H1 (cell line): ENCODE measurements at regions not wholly inside any gene's neighbourhood (a gene's known extent, or its start where the extent isn't known, plus 50 kb on each side); places are given as distances from the start of the nearest gene placed in this dataset.

Experiments
- CTCF ChIA-PET: fragments of 300-600 bp; sonication (Branson Sonifier 250); formaldehyde crosslinking; loops from one replicate; lab custom pipeline; 2021; ENCODE audit not compliant: partially characterized antibody; lab: Charles Lee
- POLR2A ChIA-PET: fragments of 300-600 bp; sonication (Branson Sonifier 250); formaldehyde crosslinking; loops from one replicate; lab custom pipeline; 2021; ENCODE audit warnings: inconsistent platforms; ENCODE audit not compliant: partially characterized antibody; lab: Charles Lee
- DNase-seq, 2 experiments: peaks; one replicate each; pipeline versions ENCODE4 v3.0.0 to v3.0.0-alpha.2; 2010 to 2022; ENCODE audit warnings: low spot score in 2 of 2, low read depth in 1 of 2, mixed read lengths in 1 of 2
- FAIRE-seq: peaks from 2 replicates; lab custom pipeline; 2011; peaks lifted over from hg19 to GRCh38; lab: Jason Lieb, UNC
- H2AFZ ChIP-seq: 2 replicates; pipeline ENCODE4 v1.8.1; 2012; ENCODE audit warnings: low read length, inconsistent platforms
- H2AK5ac ChIP-seq: 2 replicates; pipeline ENCODE4 v1.6.1; 2013; ENCODE audit warnings: low read depth, low read length
- H2BK120ac ChIP-seq: replicated peaks from 2 replicates; pipeline ENCODE3; 2013; ENCODE audit warnings: low read depth, low read length, inconsistent platforms
- H2BK12ac ChIP-seq: 2 replicates; pipeline ENCODE4 v1.6.1; 2013; ENCODE audit warnings: low read depth, low read length
- H2BK15ac ChIP-seq: 2 replicates; pipeline ENCODE4 v1.6.1; 2013; ENCODE audit warnings: low read length
- H2BK20ac ChIP-seq: 2 replicates; pipeline ENCODE4 v1.6.1; 2013; ENCODE audit warnings: low read length
- H2BK5ac ChIP-seq: 2 replicates; pipeline ENCODE4 v1.6.1; 2013; ENCODE audit warnings: low read depth, low read length
- H3K14ac ChIP-seq: 2 replicates; pipeline ENCODE4 v1.6.1; 2013; ENCODE audit warnings: inconsistent platforms; ENCODE audit not compliant: insufficient read length
- H3K18ac ChIP-seq: 2 replicates; pipeline ENCODE4 v1.6.1; 2013; ENCODE audit warnings: low read length; ENCODE audit errors: extremely low read depth
- H3K23ac ChIP-seq: 2 replicates; pipeline ENCODE4 v1.6.1; 2013; ENCODE audit warnings: inconsistent platforms; ENCODE audit not compliant: insufficient read length
- H3K23me2 ChIP-seq: 2 replicates; pipeline ENCODE4 v1.6.1; 2013; ENCODE audit warnings: low read depth, low read length
- H3K27ac ChIP-seq: 2 replicates; pipeline ENCODE4 v1.6.1; 2011; ENCODE audit warnings: low read depth, low read length, inconsistent platforms
- H3K27me3 ChIP-seq, 4 experiments: replicated peaks in 1 of 4; 1 replicate in 1 of 4; 2 replicates in 3 of 4; pipeline versions ENCODE4 v1.6.1 to v1.8.1; 2011 to 2013; ENCODE audit warnings: low read length in 3 of 4, mild to moderate bottlenecking in 3 of 4, inconsistent platforms in 2 of 4, mixed read lengths in 2 of 4, moderate library complexity in 1 of 4; ENCODE audit not compliant: control insufficient read depth in 3 of 4, insufficient read depth in 3 of 4; ENCODE audit errors: extremely low read depth in 1 of 4
- H3K36me3 ChIP-seq, 4 experiments: 2 replicates each; pipeline versions ENCODE4 v1.6.1 to v1.8.1; 2011 to 2013; ENCODE audit warnings: mild to moderate bottlenecking in 4 of 4, low read length in 3 of 4, moderate library complexity in 2 of 4, control low read depth in 1 of 4, inconsistent platforms in 1 of 4; ENCODE audit not compliant: insufficient read depth in 4 of 4, control insufficient read depth in 2 of 4
- H3K4ac ChIP-seq: replicated peaks from 2 replicates; pipeline ENCODE3; 2013; ENCODE audit warnings: low read length, low read depth, mixed read lengths, inconsistent platforms; ENCODE audit not compliant: insufficient read length
- H3K4me1 ChIP-seq, 4 experiments: replicated peaks in 1 of 4; 1 replicate in 1 of 4; 2 replicates in 3 of 4; pipeline versions ENCODE4 v1.6.1 to v1.8.1; 2011 to 2013; ENCODE audit warnings: low read length in 3 of 4, inconsistent platforms in 2 of 4, mixed read lengths in 1 of 4; ENCODE audit not compliant: insufficient read depth in 4 of 4, control insufficient read depth in 3 of 4
- H3K4me2 ChIP-seq, 2 experiments: 2 replicates each; pipeline versions ENCODE4 v1.6.1 to v1.8.1; 2011 to 2013; ENCODE audit warnings: low read depth in 2 of 2, low read length in 2 of 2, control low read depth in 1 of 2, inconsistent platforms in 1 of 2, mild to moderate bottlenecking in 1 of 2; ENCODE audit not compliant: insufficient read depth in 1 of 2
- H3K4me3 ChIP-seq, 4 experiments: fragments of 200-600, 300-600 bp in 1 of 4; sonication (generic), shearing (Covaris generic), sonication (Bioruptor Twin) in 1 of 4; 2 replicates each; pipeline versions ENCODE4 v1.5.1 to v1.8.1; 2011 to 2016; ENCODE audit warnings: low read length in 4 of 4, low read depth in 3 of 4, control low read depth in 2 of 4, inconsistent platforms in 2 of 4, mild to moderate bottlenecking in 2 of 4, mixed read lengths in 1 of 4, moderate library complexity in 1 of 4; ENCODE audit not compliant: insufficient read depth in 2 of 4; ENCODE audit errors: extremely low read depth in 1 of 4
- H3K56ac ChIP-seq: replicated peaks from 2 replicates; pipeline ENCODE3; 2013; ENCODE audit warnings: low read depth, mild to moderate bottlenecking, mixed read lengths, low read length, inconsistent platforms; ENCODE audit not compliant: insufficient read length
- H3K79me1 ChIP-seq: 2 replicates; pipeline ENCODE4 v1.6.1; 2013; ENCODE audit warnings: low read depth, low read length, control low read depth
- H3K79me2 ChIP-seq, 2 experiments: 2 replicates each; pipeline versions ENCODE4 v1.6.1 to v1.8.1; 2012 to 2013; ENCODE audit warnings: low read length in 2 of 2, mild to moderate bottlenecking in 2 of 2, inconsistent platforms in 1 of 2; ENCODE audit not compliant: insufficient read depth in 2 of 2, control insufficient read depth in 1 of 2
- H3K9ac ChIP-seq, 4 experiments: replicated peaks in 1 of 4; 1 replicate in 1 of 4; 2 replicates in 3 of 4; pipeline versions ENCODE4 v1.6.1 to v1.8.1; 2011 to 2013; ENCODE audit warnings: low read depth in 3 of 4, low read length in 3 of 4, control low read depth in 2 of 4, mild to moderate bottlenecking in 2 of 4, moderate library complexity in 2 of 4, inconsistent platforms in 1 of 4; ENCODE audit errors: extremely low read depth in 1 of 4
- H3K9me3 ChIP-seq, 2 experiments: 2 replicates each; pipeline versions ENCODE4 v1.6.1 to v1.8.1; 2012 to 2013; ENCODE audit warnings: mild to moderate bottlenecking in 2 of 2, moderate library complexity in 2 of 2, control low read depth in 1 of 2, inconsistent platforms in 1 of 2, low read depth in 1 of 2, low read length in 1 of 2, mixed read lengths in 1 of 2; ENCODE audit not compliant: insufficient read depth in 2 of 2
- H4K20me1 ChIP-seq, 2 experiments: replicated peaks in 1 of 2; 2 replicates each; pipeline versions ENCODE3 to v1.8.1; 2011 to 2013; ENCODE audit warnings: inconsistent platforms in 2 of 2, low read length in 2 of 2, mild to moderate bottlenecking in 1 of 2; ENCODE audit not compliant: insufficient read depth in 2 of 2, control insufficient read depth in 1 of 2
- H4K5ac ChIP-seq: 2 replicates; pipeline ENCODE4 v1.6.1; 2013; ENCODE audit warnings: low read length, low read depth, mixed read lengths, inconsistent platforms; ENCODE audit not compliant: insufficient read length
- H4K8ac ChIP-seq: 2 replicates; pipeline ENCODE4 v1.8.0; 2013; ENCODE audit warnings: mild to moderate bottlenecking, moderate library complexity, low read length, inconsistent platforms; ENCODE audit not compliant: insufficient read depth; ENCODE audit errors: extremely low read depth
- H4K91ac ChIP-seq: replicated peaks from 2 replicates; pipeline ENCODE3; 2013; ENCODE audit warnings: low read length, mixed read lengths, inconsistent platforms; ENCODE audit not compliant: insufficient read length
- BACH1 ChIP-seq: IDR thresholded peaks from 2 replicates; pipeline ENCODE4 v1.6.1; 2012; ENCODE audit warnings: low read length, improper control_type of control experiment
- BRCA1 ChIP-seq: IDR thresholded peaks from 2 replicates; pipeline ENCODE4 v1.6.1; 2012; ENCODE audit warnings: low read depth, low read length, improper control_type of control experiment
- CREB1 ChIP-seq: IDR thresholded peaks from 2 replicates; pipeline ENCODE4 v1.6.1; 2012; ENCODE audit warnings: inconsistent platforms
- EGR1 ChIP-seq: IDR thresholded peaks from 2 replicates; pipeline ENCODE4 v1.6.1; 2011; ENCODE audit warnings: low read depth, low read length, borderline replicate concordance
- EZH2 ChIP-seq: fragments of 200-600 bp; sonication (generic); IDR thresholded peaks from 2 replicates; pipeline ENCODE4 v1.7.1; 2012; ENCODE audit warnings: low read depth, mild to moderate bottlenecking, moderate library complexity, low read length, inconsistent platforms; ENCODE audit not compliant: severe bottlenecking
- FOSL1 ChIP-seq: IDR thresholded peaks from 2 replicates; pipeline ENCODE4 v1.6.1; 2011; ENCODE audit warnings: mild to moderate bottlenecking, low read depth, low read length, moderate library complexity; ENCODE audit not compliant: insufficient read depth
- GABPA ChIP-seq: IDR thresholded peaks from 2 replicates; pipeline ENCODE4 v1.6.1; 2011; ENCODE audit warnings: mild to moderate bottlenecking, low read length, moderate library complexity, borderline replicate concordance; ENCODE audit not compliant: insufficient read depth
- GTF2F1 ChIP-seq: IDR thresholded peaks from 2 replicates; pipeline ENCODE4 v1.6.1; 2012; ENCODE audit warnings: low read depth, low read length, improper control_type of control experiment, borderline replicate concordance
- KDM4A ChIP-seq: IDR thresholded peaks from one replicate; pipeline ENCODE4 v1.7.1; 2012; ENCODE audit warnings: low read depth, mild to moderate bottlenecking, moderate library complexity, low read length, inconsistent platforms; ENCODE audit not compliant: severe bottlenecking
- NRF1 ChIP-seq: IDR thresholded peaks from 2 replicates; pipeline ENCODE4 v1.6.1; 2011; ENCODE audit warnings: mild to moderate bottlenecking, low read depth, low read length, improper control_type of control experiment
- PHF8 ChIP-seq: fragments of 200-600 bp; sonication (generic); conservative IDR thresholded peaks from 2 replicates; pipeline ENCODE4 v1.7.1; 2012; ENCODE audit warnings: low read depth, mild to moderate bottlenecking, inconsistent platforms, low read length, moderate library complexity
- RNF2 ChIP-seq: fragments of 200-900, 300-1000 bp; sonication (generic); IDR thresholded peaks from 2 replicates; pipeline ENCODE4 v1.7.1; 2016; ENCODE audit warnings: borderline replicate concordance, low read depth, mild to moderate bottlenecking, antibody characterized with exemption, low read length; ENCODE audit not compliant: poor library complexity, severe bottlenecking; ENCODE audit errors: missing control alignments
- SRF ChIP-seq: IDR thresholded peaks from 2 replicates; pipeline ENCODE4 v1.6.1; 2011; ENCODE audit warnings: mild to moderate bottlenecking, low read depth, low read length, moderate library complexity
- TAF1 ChIP-seq: IDR thresholded peaks from 2 replicates; pipeline ENCODE4 v1.6.1; 2011; ENCODE audit warnings: mild to moderate bottlenecking, low read depth, low read length
- TBP ChIP-seq: IDR thresholded peaks from 2 replicates; pipeline ENCODE4 v1.6.1; 2011; ENCODE audit warnings: low read depth, low read length, improper control_type of control experiment
- TCF12 ChIP-seq: IDR thresholded peaks from 2 replicates; pipeline ENCODE4 v1.6.1; 2011; ENCODE audit warnings: low read depth, mild to moderate bottlenecking, low read length
- WGBS, 2 experiments: shearing (Covaris generic) in 1 of 2; methylation state at CpG; one replicate each; pipeline versions ENCODE4 v1.1.6 to v1.1.7; 2013 to 2015; ENCODE audit warnings: low lambda C conversion rate in 2 of 2, mixed read lengths in 2 of 2, inconsistent platforms in 1 of 2, low coverage in 1 of 2, missing lambda C conversion rate in 1 of 2; ENCODE audit not compliant: insufficient replicate concordance in 2 of 2, insufficient coverage in 1 of 2, insufficient read length in 1 of 2; ENCODE audit errors: extremely low coverage in 1 of 2, missing lambda C conversion rate in 1 of 2; 5-methylcytosine and 5-hydroxymethylcytosine counted together

DNA sequence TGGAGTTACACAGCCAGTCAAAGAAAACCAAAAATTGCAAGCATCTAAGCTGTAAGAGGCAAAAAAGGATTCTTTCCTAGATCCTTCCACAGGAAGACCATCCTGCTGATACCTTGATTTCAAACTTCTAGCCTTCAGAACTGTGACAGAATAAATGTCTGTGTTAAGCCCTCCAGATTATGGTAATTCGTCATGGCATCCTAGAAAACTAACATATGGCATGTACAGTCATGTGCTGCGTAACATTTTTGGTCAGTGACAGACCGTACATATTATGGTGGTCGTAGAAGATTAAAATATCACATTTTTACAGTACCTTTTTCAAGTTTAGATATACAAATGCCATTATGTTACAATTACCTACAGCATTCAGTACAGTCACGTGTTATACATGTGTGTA, 660.9 kb upstream of the LMO3 start:
- Histone ChIP-seq H2AFZ (no peak overlapping the region), H3K79me2 (no peaks in the 10 kb centered on the region), H3K36me3 (no peaks in the 10 kb centered on the region), H4K20me1 (no peaks in the 10 kb centered on the region), H4K91ac (no peak overlapping the region), H2BK12ac (no peak overlapping the region), H2BK20ac (no peak overlapping the region), H3K79me1 (no peaks in the 10 kb centered on the region), H2BK5ac (no peak overlapping the region), H3K14ac (no peak overlapping the region), H2BK15ac (no peak overlapping the region), H3K9ac (no peak overlapping the region), H3K4me1 (no peaks in the 10 kb centered on the region), H3K18ac (no peak overlapping the region), H4K5ac (no peak overlapping the region), H3K27me3 (no peaks in the 10 kb centered on the region), H4K8ac (no peak overlapping the region), H3K27ac (no peak overlapping the region), H3K9me3 (no peaks in the 10 kb centered on the region), H2BK120ac (no peak overlapping the region), H3K23ac (no peak overlapping the region), H3K4me3 (no peak overlapping the region), H3K4ac (no peak overlapping the region), H2AK5ac (no peak overlapping the region), H3K23me2 (no peaks in the 10 kb centered on the region), H3K4me2 (no peak overlapping the region), H3K56ac (no peak overlapping the region)
- ChIA-PET POLR2A (no interaction called here), CTCF (interaction anchor here (1.2 kb wide), 1 partner anchor 119 kb away, joined by 4 read pairs; no protein-coding TSS in a partner anchor)
- WGBS, 2 experiments: 95% methylated on average over 5 of the region's 5 CpGs; no CpG with 5 or more reads in 1 of the 2 experiments
- FAIRE-seq (no peak), DNase-seq (no peak)
- TF ChIP-seq SRF: no peak
- no peak for TF ChIP-seq FOSL1
- TF ChIP-seq GTF2F1: no peak
- no peak for TF ChIP-seq TCF12
- no peak for TF ChIP-seq TBP
- no peak for TF ChIP-seq EGR1
- no peak for TF ChIP-seq GABPA
- no peak for TF ChIP-seq BACH1
- no peak for TF ChIP-seq EZH2
- TF ChIP-seq NRF1: no peak
- no peak for TF ChIP-seq TAF1
- no peak for TF ChIP-seq PHF8
- TF ChIP-seq RNF2: no peak
- TF ChIP-seq BRCA1: no peak
- no peak for TF ChIP-seq CREB1
- TF ChIP-seq KDM4A: no peak
